ENCODE measurements at regions not wholly inside any gene's neighbourhood (a gene's known extent, or its start where the extent isn't known, plus 50 kb on each side); places are given as distances from the start of the nearest gene placed in this dataset.

- no peak for DNase-seq (ENCODE audit: low read depth)
These were observed 613.0 kb downstream of the NPHP4 start for GRCh38 chr1:5379176-5379759.

DNA sequence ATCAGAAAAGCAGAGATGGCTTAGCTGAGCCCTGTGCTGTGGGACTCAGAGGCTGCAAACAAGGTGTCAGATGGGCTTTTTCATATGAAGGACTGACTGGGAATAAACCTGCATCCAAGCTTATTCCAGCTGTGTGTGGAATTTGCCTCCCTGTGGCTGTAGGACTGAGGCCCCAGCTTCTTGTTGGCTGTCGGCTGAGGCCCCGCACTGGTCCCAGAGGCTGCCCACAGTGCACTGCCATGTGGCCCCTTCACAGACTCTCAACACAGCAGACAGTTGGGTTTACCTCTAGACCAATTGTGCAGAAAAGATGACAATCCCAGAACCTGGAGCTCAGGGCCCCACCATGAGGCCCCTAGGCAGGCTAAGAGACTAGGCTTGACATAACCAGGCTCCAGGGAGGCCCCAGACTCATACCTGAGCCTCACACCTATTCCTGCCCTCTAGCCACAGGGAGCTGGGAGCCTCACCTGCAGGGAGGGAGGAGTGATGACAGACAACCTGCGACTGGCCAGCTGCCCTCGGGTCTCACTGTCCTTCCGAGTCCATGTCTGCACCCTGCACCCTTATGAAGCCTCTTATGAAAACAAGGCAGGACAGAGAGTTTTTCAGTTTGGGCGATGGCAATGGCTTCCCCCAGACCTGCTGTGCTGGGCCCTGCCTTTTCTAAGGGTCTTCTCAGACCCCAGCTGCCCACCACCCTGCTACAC lies 615.5 kb downstream of the NPHP4 start:
- no peak for DNase-seq (ENCODE audit: low read depth)

- no peak for DNase-seq (ENCODE audit: low read depth)
These were observed 616.7 kb downstream of the NPHP4 start for GRCh38 chr1:5375481-5375880.

GRCh38 chr1:5374192-5374591 lies 618.0 kb downstream of the NPHP4 start:
- no peak for DNase-seq (ENCODE audit: low read depth)

- DNase-seq (ENCODE audit: low read depth) = no peak
These were observed 618.9 kb downstream of the NPHP4 start for GRCh38 chr1:5373281-5373680.

- no peak for DNase-seq (ENCODE audit: low read depth)
These were observed 621.0 kb downstream of the NPHP4 start for GRCh38 chr1:5371270-5371669.

- no peak for DNase-seq (ENCODE audit: low read depth)
These were observed 621.9 kb downstream of the NPHP4 start for GRCh38 chr1:5370311-5370710.

DNA sequence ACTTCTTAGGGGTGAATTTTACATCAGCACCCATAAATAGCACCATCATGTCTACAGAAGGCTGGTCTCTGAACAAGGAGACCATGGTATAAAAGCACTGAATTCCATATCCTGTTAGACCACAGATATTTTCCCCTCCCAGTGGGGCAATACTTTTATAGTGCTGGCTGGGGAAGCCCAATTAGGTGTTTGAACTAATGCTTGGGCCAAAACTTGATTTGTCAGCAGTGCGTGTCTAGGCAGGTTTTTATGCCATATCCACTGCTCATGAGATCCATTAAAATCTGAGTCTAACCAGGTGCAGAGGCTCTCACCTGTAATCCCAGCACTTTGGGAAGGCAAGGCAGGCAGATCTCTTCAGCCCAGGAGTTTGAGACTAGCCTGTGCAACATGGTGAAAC lies 623.0 kb downstream of the NPHP4 start:
- DNase-seq (ENCODE audit: low read depth) = no peak

- no peak for DNase-seq (ENCODE audit: low read depth)
These were observed 624.0 kb downstream of the NPHP4 start for GRCh38 chr1:5368201-5368600.

DNA sequence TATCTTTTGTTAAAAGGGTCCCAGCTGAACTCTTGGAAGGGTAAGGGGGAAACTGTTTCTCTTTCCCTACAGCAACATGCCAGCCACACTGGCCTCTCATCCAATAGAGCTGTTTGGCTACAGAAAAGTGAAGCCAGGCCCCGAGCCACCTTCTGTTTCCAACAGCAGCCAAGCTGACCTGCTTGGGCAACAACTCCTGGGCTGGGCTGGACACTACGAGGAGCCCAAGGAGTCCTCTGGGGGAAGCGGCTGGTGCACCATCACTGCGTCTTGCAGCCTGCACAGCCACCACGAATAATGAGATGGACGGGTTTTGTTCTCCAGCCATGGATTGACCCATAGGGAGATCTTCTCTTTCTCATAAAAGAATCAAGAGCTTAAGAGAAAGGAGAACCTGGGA lies 624.9 kb downstream of the NPHP4 start:
- DNase-seq (ENCODE audit: low read depth) = no peak

- no peak for DNase-seq (ENCODE audit: low read depth)
These were observed 626.5 kb downstream of the NPHP4 start for GRCh38 chr1:5365751-5366150.

- DNase-seq (ENCODE audit: low read depth) = no peak
These were observed 627.6 kb downstream of the NPHP4 start for GRCh38 chr1:5364591-5364990.

- DNase-seq (ENCODE audit: low read depth) = no peak
These were observed 637.5 kb downstream of the NPHP4 start for GRCh38 chr1:5354681-5355080.

- DNase-seq (ENCODE audit: low read depth) = no peak
These were observed 640.9 kb downstream of the NPHP4 start for GRCh38 chr1:5351366-5351765.

GRCh38 chr1:5349526-5349925 lies 642.7 kb downstream of the NPHP4 start:
- DNase-seq (ENCODE audit: low read depth) = no peak

DNA sequence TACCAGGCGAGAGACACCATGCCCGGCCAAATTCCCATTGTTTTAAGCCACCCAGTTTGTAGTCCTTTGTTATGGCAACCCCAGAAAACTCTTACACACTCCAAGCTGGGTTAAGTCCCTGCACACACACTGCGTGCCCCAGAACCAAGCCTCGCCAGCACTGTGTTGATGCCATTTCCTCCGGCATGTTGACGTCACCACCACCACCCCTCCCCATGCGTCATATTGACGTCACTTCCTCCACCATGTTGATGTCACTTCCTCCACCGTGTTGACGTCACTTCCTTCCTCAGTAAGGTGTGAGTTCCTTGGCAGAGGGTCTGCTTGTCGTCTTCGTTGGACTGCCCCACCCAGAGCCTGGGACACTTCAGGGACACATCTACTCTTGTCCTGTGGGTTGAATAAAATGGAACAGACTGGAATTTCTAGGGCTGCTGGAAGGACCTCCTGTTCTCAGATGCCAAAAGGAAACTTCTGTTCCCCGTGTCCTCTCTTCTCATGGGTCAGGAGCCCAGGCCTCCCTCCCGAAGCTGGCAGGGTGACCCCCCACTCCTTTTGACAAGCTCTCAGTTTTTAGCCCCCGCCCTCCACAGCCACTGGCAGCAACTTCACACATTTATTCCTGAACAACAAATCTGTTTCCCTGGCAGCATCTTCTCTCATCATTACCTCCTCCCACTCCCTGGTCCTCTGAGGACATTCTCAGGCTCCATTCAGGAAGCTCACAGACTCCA lies 643.3 kb downstream of the NPHP4 start:
- DNase-seq (ENCODE audit: low read depth) = no peak

GRCh38 chr1:5347726-5348125 lies 644.5 kb downstream of the NPHP4 start:
- DNase-seq (ENCODE audit: low read depth) = no peak

DNA sequence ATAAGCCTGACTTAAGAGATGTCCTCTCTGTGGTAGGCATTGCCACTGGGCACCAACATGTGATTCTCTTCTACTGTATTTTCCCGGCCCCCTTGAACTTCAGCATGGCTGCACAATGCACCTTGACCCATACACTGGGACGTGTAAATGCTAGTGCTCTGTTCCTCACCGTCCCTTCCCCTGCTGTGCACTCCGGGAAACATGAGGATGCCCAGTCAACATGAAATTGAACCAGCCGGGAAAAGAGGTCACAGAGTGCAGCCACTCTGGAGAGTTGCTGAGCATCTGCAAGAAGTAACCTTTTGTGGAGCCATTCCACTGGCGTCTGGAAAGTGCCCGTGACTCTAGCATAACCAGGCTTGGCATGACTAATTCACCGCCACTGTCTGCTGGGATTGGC lies 646.7 kb downstream of the NPHP4 start:
- no peak for DNase-seq (ENCODE audit: low read depth)

- DNase-seq (ENCODE audit: low read depth) = no peak
These were observed 648.8 kb downstream of the NPHP4 start for GRCh38 chr1:5343256-5344020.

GRCh38 chr1:5342830-5343229 lies 649.4 kb downstream of the NPHP4 start:
- no peak for DNase-seq (ENCODE audit: low read depth)

DNA sequence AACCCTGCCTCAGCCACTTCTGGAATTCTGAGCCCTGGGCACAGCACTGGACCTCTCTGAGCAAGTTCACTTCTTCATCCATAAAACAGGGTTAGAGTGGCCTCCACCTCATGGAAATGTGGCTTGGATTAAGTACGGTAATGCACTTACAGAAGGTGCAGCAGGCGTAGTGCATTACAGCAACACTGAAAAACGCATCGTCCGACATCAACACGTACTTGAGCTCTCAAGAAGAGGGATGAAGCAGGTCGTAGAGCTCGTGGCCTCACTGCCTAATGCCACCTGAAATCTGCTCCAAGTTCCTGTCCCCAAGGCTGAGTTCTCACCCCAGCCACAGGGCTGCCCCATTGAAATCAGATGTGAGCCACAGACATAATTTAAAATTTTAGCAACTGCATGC lies 650.1 kb downstream of the NPHP4 start:
- DNase-seq (ENCODE audit: low read depth) = no peak

- DNase-seq (ENCODE audit: low read depth) = no peak
These were observed 650.8 kb downstream of the NPHP4 start for GRCh38 chr1:5341471-5341870.
